HG02943 (cell line): ENCODE measurements at regions not wholly inside any gene's neighbourhood (a gene's known extent, or its start where the extent isn't known, plus 50 kb on each side); places are given as distances from the start of the nearest gene placed in this dataset.
"Not testable (repeated sequence)": the region's sequence is repeated elsewhere in the genome, so short reads cannot be mapped to it uniquely, and the experiment has no call there.

ENCODE experiments used
- ATAC-seq: cut with Tn5 transposase; IDR thresholded peaks from one replicate; pipeline ENCODE4 v1.9.1; 2021; ENCODE audit warnings: mild to moderate bottlenecking, low read depth, moderate library complexity; ENCODE audit not compliant: unreplicated experiment

DNA sequence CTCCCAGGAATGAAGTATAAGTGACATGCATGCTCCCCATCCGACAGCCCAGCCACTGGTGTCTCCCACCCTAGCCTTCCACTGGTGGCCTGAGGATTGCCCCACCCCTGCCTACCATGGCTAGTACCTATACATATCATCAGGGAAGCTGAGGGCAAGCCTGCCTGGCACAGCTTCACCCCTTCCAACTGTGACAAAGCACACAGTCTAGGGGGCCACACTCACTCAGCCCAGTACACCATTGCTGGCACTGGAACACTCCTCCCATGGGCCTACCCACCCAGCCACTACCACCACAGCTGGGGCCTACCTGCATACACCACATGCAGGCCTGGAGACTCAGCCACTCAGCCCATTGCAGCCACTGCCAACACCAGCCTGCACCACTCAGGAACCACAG lies 393.1 kb upstream of the STEAP1 start:
- no peak for ATAC-seq

DNA sequence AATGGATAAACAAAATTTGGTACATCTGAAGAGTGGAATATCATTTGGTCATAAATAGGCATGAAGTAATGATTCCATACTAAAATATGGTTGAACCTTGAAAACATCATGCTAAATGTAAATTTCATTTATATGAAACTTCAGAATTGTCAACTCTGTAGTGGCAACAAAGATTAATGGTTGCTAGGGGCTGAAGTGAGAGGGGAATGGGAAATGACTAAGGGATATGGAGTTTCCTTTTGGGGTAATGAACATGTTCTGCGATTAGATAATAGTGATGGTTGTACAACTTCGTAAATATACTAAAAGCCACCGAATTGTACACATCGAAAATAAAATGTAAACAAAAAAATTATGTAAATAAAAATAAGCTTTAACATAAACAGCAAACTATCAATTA lies 384.1 kb upstream of the STEAP1 start:
- ATAC-seq, result no peak

DNA sequence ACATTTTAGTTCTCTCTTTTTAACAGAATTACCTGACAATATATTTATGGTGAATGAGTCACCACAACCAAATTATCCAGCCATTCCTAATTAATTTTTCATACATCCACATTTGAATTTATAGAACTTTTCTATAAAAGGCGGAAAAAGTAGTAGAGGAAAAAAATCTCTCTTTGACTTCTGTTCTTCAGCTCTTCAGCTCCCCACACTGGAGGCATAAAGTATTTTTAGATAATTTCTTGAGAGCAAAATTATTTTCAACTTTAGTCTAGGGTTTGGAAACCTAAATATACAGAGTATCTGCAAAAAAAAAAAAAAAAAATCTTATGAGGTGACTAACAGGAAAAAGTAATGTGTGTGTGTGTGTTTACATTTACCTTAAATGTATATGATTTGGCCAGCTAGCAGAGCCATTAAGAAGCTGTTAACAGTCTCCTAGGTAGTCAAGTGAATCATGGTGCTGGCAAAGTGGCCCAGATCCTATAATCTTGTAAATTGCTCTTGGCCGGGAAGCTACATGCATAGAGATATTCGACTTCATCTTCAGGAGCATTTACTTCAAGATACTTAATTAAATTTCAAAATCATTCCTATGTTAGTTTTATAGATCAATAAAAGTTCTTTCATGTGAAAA lies 383.1 kb upstream of the STEAP1 start:
- ATAC-seq, result no peak

DNA sequence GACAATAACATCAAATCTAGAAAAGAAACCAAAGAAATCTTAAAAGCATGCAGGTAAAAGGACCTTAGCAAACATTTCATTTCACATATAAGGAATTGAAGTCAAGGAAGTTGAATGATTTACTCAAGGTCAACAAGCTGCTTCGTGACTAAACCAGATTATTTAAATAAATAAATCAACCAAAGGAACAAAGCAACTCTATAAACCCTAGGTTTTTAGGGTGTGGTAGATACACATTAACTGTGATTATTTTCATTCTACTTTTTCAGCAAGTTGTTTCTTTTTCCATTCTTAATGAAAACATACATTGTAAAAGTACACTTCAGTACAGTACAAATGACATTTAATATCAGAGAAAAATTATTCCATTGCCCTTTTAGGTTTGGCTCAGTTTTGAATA lies 382.0 kb upstream of the STEAP1 start:
- ATAC-seq, result no peak

DNA sequence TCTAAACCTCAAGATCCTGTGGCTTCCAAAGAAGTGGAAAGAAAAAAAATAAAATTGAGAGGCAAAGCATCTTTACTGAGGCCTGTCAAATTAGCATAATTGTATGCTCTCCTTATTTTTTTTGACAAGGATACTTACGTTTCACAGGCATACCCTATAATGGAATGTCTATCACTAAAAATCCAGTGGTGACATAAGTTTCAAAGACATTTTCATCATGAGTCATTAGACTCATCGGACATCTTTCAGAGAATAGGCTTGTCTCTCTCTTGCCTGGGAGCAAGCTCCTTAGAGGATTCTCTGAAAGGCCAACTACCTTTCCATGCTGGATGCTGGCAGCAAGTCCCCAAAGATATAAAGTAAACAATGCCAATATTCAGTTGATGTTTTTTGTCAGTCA lies 380.7 kb upstream of the STEAP1 start:
- ATAC-seq, result no peak

DNA sequence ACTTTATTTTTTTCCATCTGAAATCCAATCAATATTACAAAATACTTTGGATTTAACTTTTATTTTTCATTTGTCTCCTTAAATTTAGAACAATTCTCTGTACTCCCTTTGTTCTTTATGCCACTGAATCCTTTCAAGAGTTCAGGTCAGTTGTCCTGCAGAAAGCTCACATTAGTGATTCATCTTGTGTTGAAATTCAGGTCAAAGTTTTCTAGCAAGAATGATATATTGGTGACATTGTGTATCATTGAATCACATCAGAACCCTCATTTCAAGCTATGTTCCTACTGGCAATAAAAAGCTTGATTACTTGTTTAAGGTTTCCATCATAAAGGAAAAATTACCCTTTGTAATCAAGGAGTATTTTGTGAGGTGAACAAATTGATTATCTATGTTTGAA lies 378.8 kb upstream of the STEAP1 start:
- no peak for ATAC-seq

DNA sequence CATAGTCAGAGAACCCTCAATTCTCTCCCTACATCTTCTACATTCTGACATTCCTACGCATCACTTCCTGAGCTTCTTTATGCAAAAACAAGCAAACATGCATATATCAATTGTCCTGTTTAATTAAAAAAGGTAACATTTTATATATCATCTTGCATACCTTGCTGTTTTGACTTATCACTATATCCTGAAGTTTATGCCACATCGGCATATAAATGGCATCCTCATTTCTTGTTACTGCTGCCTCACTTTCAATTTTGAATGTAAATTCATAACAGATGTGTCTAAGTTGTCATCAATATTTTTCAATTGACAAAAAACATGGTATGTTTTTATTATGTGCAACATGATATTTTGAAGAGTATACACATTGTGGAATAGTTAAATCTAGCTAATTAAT lies 377.3 kb upstream of the STEAP1 start:
- no peak for ATAC-seq

DNA sequence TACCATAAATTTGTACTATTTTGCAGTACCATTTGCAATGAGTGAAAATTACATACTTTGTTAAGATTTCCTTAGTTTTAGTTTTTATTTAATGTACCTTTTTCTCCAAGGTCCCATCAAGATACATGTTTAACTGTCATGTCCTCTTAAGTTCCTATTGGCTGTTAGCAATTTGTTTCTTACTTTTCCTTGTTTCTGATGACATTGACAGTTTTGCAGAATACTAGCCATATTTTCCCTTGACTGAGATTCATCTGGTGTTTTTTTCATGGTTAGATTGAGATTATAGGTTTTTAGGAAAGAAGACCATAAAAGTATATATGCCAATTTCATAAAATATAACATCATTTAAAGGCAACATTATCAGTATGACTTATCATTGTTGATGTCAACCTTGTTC lies 376.8 kb upstream of the STEAP1 start:
- ATAC-seq, result no peak

DNA sequence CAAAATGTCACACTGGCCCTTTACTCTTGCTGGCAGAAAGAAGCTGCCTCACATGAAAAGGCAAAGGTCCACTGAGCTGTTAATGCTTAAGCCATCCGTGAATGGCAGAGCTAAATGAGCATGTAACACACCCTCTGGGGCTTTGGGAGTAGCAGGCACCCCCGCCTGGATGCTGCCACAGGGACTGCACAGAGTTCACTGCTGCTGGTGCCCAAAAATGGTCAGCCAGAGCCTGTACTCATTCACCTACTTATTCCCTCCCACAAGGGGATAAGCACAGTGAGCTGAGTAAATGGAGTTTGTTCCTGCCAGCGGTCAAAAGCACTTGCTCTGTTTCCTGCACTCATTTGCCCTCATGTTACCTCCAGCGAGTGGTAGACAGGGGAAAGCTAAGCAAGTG lies 374.0 kb upstream of the STEAP1 start:
- no peak for ATAC-seq

DNA sequence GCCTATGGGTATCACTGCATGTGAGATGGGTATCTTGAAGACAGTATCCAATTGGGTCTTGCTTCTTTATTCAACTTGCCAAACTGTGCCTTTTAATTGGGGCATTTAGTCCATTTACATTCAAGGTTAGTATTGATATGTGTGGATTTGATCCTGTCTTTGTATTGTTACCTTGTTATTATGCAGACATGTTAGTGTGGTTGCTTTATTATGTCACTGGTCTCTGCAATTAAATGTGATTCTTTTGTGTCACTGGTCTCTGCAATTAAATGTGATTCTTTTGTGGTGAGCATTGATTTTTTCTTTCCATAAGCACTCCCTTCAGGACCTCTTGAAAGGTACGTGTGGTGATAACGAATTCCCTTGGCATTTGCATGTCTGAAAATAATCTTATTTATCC lies 357.8 kb upstream of the STEAP1 start:
- ATAC-seq, result no peak

DNA sequence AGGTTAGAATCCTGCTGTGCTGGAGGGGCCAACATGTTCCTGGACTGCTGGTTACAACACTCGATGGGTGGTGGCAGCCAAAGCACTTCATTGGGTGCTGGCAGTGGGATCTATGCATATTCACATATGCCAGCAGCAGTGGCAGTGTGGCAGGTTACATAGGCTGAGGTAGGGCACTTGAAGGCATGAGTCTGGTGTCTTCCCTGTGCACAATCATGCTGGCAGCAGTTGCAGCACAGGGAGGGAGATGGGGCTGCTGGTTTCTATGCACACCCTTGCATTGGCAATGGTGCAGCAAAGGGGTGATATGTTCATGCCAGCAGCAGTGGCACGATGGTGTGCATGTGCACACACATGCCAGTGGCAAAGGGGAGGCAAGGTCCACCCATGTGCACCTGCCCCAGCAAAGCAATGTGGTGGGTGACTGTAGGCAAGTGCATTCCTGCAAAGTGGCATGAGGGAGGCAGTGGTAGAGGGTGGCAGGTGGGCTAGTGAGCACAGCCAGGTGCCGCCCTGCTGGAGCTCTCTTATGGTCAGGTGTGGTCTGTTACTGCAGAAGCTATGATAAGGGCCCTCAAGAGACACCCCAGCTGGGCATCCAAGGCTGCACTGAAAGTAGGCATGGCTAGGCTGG lies 356.2 kb upstream of the STEAP1 start:
- no peak for ATAC-seq

DNA sequence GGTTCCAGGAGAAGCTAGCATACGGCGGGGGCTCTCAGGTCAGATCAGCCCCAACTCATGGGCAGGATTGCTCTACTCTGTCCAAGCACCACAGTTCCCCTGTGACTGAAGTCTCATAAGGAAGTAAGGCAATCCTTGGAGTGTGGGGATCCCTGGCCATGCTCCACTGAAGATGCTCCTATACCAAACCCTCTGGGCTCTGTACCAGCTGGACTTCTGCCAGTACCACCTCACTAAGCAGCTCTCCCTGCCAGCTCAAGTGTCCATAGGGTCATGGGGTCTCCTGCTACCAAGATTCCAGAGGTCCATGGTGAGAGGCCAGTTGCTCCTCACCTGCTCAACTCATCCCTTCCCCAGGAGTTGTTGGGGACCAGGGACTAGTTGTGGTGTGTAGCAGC lies 355.7 kb upstream of the STEAP1 start:
- no peak for ATAC-seq

DNA sequence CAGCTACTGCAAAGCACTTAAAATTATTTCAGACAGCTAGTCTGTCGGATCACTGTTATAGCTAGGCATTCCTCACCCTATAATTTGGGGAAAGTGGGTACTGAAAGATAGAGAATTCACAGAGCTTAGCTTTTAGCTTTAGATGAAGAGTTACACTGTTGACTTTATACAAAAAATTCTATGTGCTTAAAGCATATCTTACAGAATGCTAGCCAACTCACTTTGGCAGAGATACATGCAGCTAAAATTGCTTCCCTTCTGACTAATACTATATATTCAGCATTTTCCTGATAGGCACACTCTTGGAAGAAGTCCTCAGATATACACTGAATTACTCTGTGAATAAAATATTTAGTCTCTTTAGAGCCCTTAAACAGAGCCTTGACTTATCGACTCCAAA lies 353.5 kb upstream of the STEAP1 start:
- no peak for ATAC-seq

DNA sequence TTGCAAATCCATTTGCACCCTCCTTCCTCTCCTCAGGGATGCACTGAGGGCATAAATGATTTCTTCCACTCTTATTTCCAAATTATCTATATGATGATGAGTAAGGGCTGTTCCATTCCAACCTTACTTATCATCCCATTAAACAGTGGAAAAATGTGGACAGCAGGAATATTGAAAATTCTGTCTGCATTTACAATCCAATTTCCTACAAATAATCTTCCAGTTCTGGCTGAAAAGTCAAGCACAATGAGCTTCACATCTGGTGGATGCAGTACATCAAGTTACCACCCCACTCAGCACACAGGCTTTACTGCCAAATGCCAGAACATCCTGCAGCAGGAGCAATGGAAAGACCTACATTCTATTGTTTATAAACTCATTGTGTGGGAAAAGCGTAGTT lies 345.0 kb upstream of the STEAP1 start:
- no peak for ATAC-seq

DNA sequence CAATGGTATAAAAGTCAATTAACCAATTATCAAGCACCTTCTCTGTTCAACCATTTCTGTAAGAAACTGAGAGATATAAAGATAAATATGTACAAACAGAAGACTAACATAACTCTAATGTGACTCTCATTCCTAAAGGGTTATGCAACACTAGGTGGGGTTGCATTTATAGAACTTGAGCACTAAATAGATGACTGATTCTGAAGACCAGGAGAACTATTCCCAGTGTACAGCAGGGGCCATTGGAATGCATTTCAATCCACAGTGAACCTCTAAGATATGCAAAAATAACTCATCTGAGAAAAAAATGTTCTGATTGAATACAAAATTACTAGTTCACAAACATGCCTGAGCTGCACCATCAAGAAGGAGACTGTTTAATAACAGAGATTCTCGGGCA lies 341.2 kb upstream of the STEAP1 start:
- ATAC-seq, result no peak

DNA sequence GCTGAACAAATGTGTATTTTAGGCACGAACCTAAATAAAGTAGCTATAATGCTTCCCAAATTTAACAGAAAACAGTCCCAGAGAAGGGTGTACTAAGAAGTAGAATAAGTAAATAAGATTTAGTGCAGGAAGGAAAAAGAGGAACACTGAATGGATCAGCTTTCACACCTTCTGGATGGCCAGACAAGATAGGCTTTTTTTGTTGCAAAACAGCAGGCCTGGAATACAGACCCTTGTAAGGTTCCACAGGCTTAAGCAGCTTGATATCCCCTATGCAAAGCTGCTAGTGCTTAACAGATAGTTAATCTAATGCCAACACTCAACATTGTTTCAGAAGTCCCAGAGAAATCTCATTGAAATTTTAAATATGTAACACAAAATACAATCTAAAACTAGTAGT lies 328.1 kb upstream of the STEAP1 start:
- ATAC-seq, result no peak

DNA sequence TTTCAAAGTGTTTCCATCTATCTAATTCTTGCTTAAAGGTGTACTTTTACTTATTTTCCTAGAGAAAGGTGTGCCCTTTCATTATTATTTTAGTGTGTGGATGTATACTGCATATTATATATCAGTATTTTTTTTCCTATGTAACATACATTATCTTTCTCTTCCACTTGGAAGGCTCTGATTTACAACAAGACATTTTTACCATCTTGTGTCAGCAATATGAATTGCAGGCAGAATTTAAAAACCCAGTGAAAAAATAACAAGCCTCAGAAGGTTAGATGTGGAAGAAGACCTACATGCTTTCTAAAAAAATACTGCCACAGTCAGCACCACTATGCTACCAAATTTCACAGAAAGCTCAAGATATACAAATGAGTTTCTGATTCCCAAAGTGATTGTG lies 327.7 kb upstream of the STEAP1 start:
- no peak for ATAC-seq

DNA sequence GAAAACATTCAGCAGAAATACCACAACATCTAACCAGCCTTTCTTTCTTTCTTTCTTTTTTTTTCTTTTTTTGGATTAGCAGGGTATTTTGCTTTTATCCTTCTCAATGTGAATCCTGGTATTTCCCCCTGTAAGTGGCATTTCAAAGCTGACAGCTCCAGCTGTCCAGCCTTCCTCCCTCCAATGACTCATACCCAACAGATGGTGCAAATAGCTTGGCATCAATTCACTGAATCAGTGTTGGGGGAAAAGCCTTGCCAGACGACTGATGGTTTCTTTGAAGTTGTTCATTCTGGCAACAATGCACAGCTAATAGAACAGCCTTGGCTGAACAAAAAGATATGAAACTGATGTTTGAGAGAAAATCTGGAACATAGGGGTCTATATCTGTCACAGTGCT lies 316.8 kb upstream of the STEAP1 start:
- no peak for ATAC-seq

DNA sequence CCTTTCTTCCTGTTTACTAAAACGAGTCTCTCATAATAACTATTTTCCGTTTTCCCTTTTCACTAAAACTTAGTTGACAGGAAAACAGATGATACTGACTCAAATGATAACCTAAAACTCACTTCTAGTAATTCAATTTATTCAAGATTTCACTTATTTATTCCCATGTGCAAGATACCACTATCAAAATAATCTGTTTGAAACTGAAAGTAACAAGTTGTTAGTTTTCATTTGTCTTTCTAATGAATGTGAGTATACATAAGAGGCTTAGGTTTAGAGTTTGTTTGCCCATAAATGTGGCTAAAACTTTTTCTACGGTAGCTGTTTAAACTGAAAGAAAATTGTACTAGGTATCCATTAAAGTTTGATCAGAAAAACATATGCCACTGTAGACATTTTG lies 314.9 kb upstream of the STEAP1 start:
- no peak for ATAC-seq

DNA sequence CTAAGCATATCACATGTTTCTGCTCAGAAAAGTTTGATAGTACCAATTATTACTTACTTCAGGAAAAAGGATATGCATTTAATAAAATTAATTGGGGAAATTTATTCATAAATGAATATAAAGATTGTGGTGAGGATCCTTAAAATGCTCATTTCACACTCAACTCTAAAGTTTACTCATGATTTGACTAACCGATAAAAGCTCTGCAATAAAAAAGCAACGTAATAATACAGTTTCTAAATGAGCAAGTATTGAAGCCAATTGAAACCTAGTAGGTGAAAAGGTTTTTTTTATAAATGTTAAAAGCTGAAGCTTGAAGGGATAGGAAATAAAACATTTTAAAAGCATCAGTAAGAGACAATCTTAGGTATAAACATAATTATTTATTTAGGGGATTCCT lies 308.3 kb upstream of the STEAP1 start:
- no peak for ATAC-seq

DNA sequence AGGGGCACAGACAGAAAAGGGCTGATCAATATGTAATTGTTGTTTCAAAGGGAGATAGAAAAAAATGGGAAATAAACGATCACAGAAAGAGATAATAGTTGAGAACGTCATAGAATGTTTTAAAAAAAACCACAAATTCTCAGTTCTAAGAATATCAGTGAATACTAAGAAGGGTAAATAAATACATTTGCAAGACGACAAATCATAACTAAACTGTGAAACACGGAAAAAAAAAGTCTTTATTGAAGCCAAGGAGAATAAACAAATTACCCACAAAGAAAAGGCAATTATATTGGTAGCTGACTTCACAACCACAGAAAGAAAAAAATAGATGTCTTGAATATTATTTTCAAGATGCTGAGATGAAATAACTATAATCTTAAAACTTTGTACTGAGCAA lies 305.2 kb upstream of the STEAP1 start:
- no peak for ATAC-seq

DNA sequence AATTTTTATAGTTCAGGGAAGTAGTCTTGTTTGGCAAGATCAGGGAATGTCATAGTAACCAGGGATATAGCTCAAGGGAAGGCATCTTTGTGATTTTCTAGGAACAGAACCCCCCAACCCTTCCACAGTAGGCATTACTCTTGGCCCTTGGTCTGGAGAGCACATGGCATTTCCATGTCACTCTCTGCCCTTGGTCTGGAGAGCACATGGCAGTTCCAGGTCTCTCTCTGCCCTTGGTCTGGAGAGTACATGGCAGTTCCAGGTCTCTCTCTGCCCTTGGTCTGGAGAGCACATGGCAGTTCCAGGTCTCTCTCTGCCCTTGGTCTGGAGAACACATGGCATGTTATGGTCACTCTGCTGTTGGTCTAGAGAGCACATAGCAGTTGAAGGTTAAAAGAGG lies 297.2 kb upstream of the STEAP1 start:
- not testable (repeated sequence) for ATAC-seq

DNA sequence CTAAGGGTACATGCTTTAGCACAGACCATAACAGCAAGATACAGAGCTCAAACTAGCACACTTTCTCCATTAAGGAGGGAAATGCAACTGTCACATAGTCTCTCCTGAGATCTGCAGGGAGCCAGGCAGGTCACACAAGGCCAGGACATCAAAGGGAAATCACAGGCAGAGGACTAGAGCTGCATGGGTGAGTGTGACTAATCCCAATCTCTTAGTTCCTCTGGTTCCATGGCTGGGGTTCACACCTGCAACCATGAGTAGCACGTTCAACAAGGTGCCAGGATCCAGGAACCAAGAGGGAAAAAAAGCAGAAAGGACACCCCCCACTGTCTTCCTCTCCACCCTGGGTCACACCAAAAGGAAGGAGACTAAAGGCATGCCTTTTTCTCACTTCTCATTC lies 296.5 kb upstream of the STEAP1 start:
- no peak for ATAC-seq
